ENCODE measurements at regions not wholly inside any gene's neighbourhood (a gene's known extent, or its start where the extent isn't known, plus 50 kb on each side); places are given as distances from the start of the nearest gene placed in this dataset.

- TF ChIP-seq PHF8 (IDR thresholded peaks at IDR 0.05; ENCODE audit: borderline replicate concordance, low read length), result no peak
- no peak for TF ChIP-seq CTCF (IDR thresholded peaks at IDR 0.05 in 2 of 3, conservative IDR thresholded peaks at IDR 0.05 in 1 of 3; ENCODE audit: insufficient read depth in 2 of 3, low read depth in 1 of 3, low read length in 3 of 3)
- no peak for TF ChIP-seq RB1 (IDR thresholded peaks at IDR 0.05; ENCODE audit: low read depth)
- no peak for TF ChIP-seq ZZZ3 (IDR thresholded peaks at IDR 0.05)
- TF ChIP-seq ELF4 (CRISPR knock-in tag; IDR thresholded peaks at IDR 0.05), result no peak
- no peak for TF ChIP-seq RAD21 (CRISPR knock-in tag; conservative IDR thresholded peaks at IDR 0.05 in 1 of 2, IDR thresholded peaks at IDR 0.05 in 1 of 2)
- no peak for TF ChIP-seq RBBP5 (IDR thresholded peaks at IDR 0.05; ENCODE audit: borderline replicate concordance, insufficient read depth, low read length, poor library complexity, severe bottlenecking)
- no peak for TF ChIP-seq TEAD4 (IDR thresholded peaks at IDR 0.05; ENCODE audit: low read length)
- no peak for TF ChIP-seq TEAD4 (CRISPR knock-in tag; IDR thresholded peaks at IDR 0.05; ENCODE audit: borderline replicate concordance)
Measured at GRCh38 chr11:92611157-92611556, 358.3 kb upstream of the MTNR1B start.

Data from K562 (cell line).